Fibroblast of mammary gland (primary cell): ENCODE measurements at regions not wholly inside any gene's neighbourhood (a gene's known extent, or its start where the extent isn't known, plus 50 kb on each side); places are given as distances from the start of the nearest gene placed in this dataset.
"Not testable (repeated sequence)": the region's sequence is repeated elsewhere in the genome, so short reads cannot be mapped to it uniquely, and the experiment has no call there.

ENCODE experiments used
- DNase-seq: peaks from one replicate; pipeline ENCODE4 v3.0.0-alpha.2; 2010; ENCODE audit warnings: low read depth
- H3K4me3 ChIP-seq: 2 replicates; pipeline ENCODE4 v1.5.1; 2011; ENCODE audit warnings: low read depth, mild to moderate bottlenecking, low read length, moderate library complexity; ENCODE audit not compliant: control insufficient read depth
- CTCF ChIP-seq: conservative IDR thresholded peaks from 2 replicates; pipeline ENCODE4 v1.5.1; 2011; ENCODE audit warnings: low read depth, low read length, inconsistent platforms; ENCODE audit not compliant: control insufficient read depth, insufficient read depth

GRCh38 chr3:101964861-101965260 is 115.5 kb downstream of the NFKBIZ start:
- TF ChIP-seq CTCF: no peak
- H3K4me3 ChIP-seq: no peak overlapping the region
- peak; percentile 45 for DNase-seq

- TF ChIP-seq CTCF: no peak
- H3K4me3 ChIP-seq: no peak overlapping the region
- peak; percentile 17 for DNase-seq
Measured at GRCh38 chr3:101966226-101966625, 116.9 kb downstream of the NFKBIZ start.

- no peak for TF ChIP-seq CTCF
Measured at GRCh38 chr3:101970212-101970611, 120.9 kb downstream of the NFKBIZ start.

GRCh38 chr3:101970905-101971304 is 121.6 kb downstream of the NFKBIZ start:
- H3K4me3 ChIP-seq: no peak overlapping the region
- no peak for TF ChIP-seq CTCF
- DNase-seq: no peak

More at GRCh38 chr3:101970212-101970611, 120.9 kb downstream of the NFKBIZ start:
- H3K4me3 ChIP-seq: no peak overlapping the region
- no peak for DNase-seq

GRCh38 chr3:101972430-101973162 is 123.3 kb downstream of the NFKBIZ start:
- TF ChIP-seq CTCF: no peak
- H3K4me3 ChIP-seq: no peak overlapping the region
- no peak for DNase-seq

GRCh38 chr3:101973163-101973505 is 123.8 kb downstream of the NFKBIZ start:
- TF ChIP-seq CTCF: no peak
- no peak for DNase-seq

GRCh38 chr3:101975415-101975814 is 126.1 kb downstream of the NFKBIZ start:
- not testable (repeated sequence) for DNase-seq, H3K4me3 ChIP-seq

More at GRCh38 chr3:101973163-101973505, 123.8 kb downstream of the NFKBIZ start:
- H3K4me3 ChIP-seq: no peak overlapping the region
